GM21825 (cell line): ENCODE measurements at regions not wholly inside any gene's neighbourhood (a gene's known extent, or its start where the extent isn't known, plus 50 kb on each side); places are given as distances from the start of the nearest gene placed in this dataset.
"Not testable (repeated sequence)": the region's sequence is repeated elsewhere in the genome, so short reads cannot be mapped to it uniquely, and the experiment has no call there.

Source experiments
- ATAC-seq: cut with Tn5 transposase; IDR thresholded peaks from one replicate; pipeline ENCODE4 v1.9.1; 2021; ENCODE audit warnings: mild to moderate bottlenecking, moderate library complexity; ENCODE audit not compliant: unreplicated experiment

DNA sequence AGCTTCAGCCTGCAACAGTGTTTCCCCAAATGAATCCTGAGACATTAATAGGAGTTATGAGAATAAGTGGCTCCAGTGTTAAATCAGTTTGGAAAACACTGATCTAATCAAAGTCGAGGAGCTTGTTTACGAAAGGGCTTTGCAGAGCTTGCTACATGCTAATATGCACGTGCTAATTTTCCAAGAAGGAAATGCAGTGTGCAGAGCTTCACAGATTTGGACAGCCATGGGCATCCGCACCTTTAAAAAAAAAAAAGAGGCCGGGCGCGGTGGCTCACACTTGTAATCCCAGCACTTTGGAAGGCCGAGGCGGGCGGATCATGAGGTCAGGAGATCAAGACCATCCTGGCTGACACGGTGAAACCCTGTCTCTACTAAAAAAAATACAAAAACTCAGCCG, 79.7 kb upstream of the LMO2 start:
- ATAC-seq, result not testable (repeated sequence)

DNA sequence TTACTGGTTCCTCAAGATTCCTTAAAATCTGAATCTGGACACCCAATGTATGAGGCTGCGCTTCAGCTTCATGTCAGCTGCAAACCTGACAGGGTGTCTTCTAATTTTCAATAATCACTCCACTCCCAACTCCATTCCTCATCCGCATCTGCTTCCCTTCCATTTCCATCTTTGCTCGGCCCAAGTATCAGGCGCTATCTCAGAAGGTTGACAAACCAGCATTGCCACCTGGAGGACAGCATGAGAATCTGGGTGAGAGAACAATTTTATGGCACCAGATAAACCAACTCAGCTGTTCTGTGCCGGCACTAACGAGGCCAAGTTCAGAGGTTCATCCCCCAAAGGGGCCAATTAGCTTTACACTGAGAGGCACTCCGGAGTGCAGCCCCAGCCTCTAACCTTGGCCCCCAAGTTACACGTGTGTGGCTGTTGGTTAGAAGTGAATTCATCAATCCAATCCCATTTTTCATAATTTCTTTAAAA, 79.1 kb upstream of the LMO2 start:
- no peak for ATAC-seq

DNA sequence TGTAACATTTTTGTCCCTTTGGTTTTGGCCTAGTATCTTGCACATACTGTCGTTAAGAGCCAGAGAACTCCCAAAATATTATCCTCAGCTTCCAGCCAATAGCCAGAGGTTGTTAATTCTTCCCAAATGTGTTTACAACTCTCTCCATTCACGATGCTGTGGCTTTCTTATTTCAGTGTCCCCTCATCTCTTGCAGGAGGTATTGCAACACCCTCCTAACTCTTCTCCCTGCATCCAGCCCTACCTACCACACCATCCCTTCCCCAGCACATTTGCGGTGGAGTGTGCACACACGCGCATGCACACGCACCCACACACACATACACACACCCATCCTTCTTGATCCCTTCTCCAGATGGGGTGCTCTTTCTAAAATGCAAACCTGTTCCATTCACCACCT, 75.6 kb upstream of the LMO2 start:
- ATAC-seq, result no peak

DNA sequence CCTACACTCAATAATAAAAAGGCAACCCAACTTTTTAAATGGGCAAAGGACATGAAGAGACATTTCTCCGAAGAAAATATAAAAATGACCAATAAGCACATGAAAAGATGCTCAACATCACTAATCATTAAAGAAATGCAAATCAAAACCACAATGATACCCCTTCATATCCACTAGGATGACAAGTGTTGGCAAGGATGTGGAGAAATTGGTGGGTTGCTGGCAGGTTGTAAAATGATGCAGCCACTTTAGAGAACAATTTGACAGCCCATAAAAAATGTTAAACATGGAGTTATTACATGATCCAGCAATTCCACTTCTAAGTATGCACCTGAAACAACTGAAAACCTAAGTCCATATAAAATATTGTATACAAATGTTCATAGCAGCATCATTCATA, 73.2 kb upstream of the LMO2 start:
- ATAC-seq, result no peak

DNA sequence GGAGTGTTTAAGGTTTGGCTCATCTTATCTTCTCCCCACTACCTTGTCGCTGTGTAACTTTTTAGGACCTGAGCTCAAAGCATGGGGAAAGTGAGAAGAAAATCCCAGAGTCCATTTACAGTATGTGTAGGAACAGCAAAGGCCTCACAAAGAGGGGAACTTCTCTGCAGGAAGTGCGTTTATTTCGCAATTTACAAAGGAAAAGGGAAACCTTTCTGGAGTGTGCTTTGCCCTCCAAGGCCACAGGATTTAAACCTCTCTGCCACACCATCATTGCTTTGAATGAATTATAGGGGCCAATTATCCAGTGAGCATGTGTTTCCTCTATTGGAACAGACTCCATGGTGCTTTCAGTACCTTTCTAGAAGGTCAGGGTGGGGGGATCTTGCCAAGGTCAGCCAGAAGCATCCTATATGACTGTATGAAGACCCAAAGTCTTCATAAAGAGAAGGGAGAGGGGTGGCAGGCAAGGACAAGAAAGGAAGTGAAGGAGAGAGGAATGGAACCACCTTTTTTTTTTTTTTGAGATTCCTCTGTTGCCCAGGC, 68.1 kb upstream of the LMO2 start:
- no peak for ATAC-seq

DNA sequence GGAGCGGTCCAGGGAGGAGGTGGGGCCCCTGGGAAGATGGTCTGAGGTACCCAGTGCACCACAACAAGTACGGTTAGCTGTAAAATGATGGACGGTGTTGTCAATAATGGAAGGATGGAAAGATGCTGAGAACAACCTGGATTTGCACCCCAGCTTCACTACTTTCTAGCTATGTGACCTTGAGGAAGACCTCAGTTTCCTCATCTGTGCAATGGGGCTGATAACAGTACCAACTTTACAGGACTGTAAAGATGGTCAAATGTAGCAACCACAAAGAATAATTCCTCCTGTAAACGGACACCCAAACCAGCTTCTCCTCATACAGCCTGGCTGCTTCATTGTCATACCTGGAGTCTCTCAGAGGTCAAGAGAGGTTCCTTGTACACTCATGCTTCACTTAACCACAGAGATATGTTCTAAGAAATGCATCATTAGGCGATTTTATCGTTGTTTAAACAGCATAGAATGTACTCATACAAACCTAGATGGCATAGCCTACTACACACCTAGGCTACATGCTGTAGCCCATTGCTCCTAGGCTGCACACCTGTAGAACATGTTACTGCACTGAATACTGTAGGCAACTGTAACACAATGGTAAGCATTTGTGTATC, 65.5 kb upstream of the LMO2 start:
- no peak for ATAC-seq

DNA sequence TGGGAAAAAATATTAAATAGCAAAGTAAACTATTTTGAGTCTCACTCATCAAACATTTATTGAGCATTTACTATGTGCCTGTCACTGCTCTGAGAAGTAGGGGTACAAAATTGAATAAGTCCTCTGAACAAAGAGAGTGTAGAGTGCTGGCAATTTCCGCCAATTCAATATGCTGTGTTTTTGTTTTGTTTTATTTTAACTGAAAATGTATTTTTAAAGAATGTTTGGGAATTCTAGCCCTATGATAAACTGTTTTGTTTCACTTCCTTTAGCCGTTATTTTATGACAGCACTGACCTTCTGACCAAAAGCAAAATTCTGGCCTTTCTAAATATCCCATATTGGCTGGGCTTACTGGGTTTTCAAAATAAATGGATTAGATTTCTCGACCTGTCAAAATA, 64.7 kb upstream of the LMO2 start:
- no peak for ATAC-seq

DNA sequence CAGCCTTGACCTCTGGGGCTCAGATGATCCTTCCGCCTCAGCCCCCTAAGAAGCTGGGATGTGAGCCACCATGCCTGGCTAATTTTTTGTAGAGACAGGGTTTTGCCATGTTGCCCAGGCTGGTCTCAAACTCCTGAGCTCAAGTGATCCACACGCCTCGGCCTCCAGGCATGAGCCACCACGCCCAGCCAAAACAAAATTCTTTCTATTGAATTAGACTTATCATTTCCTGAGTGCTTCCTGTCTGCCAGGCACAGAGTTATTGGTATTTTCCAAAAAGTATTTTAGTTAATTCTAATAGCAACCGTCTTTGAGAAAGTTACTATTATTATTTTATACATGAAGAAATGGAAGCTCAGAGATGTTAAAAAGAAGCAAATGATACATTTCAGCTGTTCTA, 61.4 kb upstream of the LMO2 start:
- no peak for ATAC-seq

DNA sequence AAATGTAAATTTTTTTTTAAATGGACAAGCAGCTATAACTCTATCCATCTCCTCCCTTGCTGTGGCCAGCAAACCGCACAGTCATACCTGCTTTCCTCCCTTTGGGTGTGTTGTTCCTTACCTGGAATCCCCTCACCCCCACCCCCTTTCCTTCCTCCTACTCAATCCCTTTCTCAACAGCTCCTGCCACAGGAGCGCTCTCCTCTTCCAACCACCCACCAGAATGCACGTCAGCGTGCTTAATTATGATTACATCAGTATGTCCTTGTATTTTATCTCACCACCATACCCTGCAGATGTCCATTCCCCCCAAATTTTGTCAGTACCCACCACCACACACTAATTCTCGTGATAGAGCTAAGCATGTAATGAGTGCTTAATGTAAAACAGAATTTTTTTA, 60.9 kb upstream of the LMO2 start:
- ATAC-seq, result no peak

DNA sequence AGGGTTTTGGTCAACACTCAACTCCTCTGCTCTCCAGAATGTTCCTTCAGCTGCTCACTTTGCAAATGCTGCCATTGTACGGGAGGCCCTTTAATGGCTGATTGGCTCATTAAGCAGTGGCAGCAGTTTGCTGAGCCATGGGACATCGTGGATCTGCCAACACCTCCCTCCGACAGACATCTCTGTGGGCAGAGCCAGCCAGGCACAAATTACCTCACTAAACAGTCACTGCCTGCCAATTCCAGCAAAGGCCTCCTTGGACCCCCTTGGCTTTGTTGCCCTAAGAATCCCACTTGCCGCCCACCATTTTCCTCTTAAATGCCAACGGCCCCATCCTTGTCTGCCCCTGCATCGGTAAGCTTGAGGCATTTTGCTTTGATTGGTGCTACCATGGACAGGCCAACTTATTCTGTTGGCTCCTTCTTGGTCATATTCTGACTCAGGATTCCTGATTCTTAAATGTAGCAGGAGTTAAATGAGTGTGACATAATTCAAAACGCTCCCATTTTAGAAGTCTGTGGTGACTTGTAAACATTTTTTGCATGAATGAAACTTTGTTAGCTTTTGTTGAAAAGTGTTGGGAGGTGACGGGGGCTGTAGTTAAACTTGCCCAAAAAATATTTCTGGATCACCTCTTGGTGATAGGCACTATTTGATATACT, 57.5 kb upstream of the LMO2 start:
- no peak for ATAC-seq

DNA sequence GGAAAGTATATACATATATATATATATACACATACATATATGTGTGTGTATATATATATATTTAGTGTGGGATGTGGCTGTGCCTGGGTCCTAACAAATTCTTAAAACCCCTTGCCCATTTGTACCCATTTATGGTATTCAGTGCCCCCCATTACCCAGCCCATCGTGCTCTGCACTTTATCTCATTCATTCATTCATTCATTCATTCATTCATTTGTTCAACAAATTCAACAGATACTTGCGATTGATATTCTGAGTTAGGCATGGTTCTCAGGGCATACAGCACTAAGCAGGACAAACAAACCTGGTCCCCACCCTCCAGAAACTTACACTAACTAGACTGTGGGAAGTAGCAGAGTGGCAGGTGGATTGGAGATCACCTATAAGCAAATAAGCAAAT, 56.6 kb upstream of the LMO2 start:
- no peak for ATAC-seq

DNA sequence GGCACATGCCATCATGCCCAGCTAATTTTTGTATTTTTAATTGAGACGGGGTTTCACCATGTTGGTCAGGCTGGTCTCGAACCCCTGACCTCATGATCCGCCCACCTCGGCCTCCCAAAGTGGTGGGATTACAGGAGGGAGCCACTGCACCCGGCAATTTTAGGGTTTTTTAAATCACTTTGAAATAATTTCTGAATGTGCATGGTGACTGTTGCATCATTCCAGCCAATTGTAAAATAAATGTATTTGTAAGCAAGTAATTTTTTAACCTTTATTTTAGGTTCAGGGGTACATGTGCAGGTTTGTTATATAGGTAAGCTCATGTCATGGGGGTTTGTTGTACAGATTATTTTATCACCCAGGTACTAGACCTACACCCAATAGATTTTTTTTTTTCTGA, 56.0 kb upstream of the LMO2 start:
- not testable (repeated sequence) for ATAC-seq

DNA sequence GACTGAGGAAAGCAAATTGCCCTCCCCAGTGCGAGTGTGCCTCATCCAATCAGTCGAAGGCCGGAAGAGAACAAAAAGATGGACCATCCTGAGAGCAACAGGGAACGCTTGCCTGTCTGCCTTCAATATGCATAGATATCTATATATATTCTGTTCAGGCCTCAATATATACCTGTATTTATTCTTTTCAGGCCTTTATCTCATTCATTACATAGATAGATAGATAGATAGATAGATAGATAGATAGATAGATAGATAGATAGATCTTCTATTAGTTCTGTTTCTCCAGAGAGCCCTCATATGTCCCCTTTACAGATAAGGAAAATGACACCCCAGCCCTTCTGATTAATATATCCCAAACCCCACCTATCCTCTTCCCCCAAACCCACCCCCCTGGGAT, 55.1 kb upstream of the LMO2 start:
- ATAC-seq, result no peak

DNA sequence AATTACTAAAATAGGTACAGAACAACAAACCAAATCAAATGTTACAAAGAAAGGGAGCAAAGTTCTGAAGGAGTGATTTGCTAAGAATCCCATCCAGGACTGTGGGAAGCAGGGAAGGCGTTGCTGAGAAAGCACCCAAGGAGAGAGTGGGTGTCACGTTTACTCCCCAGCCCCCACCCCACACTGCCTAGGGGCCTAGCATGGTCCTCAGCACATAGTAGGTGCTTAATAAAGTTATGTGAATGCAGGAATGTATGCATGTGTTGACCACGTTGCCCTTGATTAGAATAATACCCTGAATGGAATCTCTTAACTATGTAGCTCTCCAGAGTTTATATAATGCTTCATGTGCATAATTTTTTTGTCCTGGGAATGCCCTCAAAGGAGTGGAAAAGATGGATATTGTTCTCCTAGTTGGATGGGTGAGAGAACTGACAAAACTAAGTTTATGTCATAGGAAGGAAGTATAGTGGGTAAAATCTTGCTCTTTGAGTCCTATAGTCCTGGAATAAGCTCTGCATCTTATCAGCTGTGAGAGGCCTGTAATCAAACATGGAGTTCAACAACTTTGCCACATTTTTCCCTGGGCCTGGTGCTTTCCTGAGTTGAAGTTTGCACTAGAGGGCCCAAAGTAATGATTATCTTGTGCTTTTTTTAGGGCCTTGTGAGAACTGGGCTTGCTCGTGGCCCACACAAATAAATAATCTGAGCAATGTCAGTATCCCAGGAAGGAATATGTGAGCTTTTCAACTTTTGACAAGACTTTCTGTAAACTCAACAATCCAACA, 53.8 kb upstream of the LMO2 start:
- ATAC-seq, result no peak

DNA sequence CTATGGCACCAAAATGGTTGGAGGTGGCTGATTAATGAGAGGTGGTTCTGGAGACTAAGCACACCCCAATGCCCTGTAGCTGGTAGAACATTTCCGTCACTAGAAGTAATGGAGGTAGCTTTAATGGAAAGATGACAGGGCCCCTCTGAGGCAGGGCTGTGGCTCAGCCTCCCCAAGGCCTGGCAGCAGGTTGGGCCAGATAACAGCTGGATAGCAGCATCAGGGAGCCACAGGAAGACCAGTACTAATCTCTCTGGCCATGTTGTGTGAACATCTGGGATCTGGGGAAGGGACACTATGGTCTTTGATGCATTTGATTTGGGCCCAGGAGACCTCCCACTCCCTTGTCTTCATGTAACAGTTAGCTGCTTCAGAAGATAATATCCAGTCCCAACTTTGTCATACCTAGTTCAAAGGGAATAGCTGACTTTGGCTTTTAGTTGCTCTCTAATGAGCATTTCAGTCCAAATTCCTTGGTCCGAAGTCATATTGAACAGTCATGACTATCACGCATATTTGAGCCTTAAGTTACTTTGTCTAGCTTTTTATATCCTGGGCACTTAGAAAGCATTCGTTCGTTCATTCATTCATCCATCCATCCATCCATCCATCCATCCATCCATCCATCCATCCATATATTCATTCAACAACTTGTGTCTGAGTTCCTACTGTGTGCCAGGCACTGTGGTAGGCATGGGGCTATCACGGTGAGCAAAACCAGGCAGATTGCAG, 53.0 kb upstream of the LMO2 start:
- no peak for ATAC-seq

DNA sequence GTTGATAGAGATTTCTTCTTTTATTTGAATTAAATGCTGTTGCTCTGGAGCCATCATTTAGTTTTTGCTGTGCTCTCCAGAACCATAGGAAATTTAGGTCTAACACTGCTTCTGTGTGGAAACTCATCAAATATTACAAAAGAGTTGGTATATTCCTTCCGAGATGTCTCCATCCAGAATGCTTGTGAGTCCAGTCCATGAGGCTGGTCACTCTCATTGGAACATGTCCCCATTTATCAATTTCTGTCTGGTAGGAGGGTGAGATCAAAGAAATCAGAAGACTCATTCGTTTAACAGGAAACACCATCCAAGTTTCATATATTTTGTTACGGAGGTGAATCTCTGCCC, 52.4 kb upstream of the LMO2 start:
- ATAC-seq, result no peak

DNA sequence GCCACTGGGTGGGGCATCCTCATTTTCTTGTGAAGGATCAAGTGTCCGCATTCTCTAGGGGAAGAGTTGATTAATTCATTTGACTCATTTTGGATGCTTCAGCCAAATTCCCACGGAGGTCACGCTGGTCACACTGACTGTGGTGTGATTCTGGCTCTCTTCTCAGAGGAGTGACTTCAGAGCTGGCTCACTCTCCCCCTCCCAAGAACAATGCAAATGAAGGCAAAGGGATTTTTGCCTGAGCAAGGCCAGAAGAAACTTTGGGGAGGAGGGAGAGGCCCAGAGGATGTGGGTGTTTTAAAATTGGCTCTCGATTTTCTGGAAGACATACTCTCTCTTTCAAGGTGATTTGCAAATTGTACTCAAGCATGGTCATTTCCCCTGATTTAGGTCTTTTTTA, 51.1 kb upstream of the LMO2 start:
- peak; percentile 76 for ATAC-seq

DNA sequence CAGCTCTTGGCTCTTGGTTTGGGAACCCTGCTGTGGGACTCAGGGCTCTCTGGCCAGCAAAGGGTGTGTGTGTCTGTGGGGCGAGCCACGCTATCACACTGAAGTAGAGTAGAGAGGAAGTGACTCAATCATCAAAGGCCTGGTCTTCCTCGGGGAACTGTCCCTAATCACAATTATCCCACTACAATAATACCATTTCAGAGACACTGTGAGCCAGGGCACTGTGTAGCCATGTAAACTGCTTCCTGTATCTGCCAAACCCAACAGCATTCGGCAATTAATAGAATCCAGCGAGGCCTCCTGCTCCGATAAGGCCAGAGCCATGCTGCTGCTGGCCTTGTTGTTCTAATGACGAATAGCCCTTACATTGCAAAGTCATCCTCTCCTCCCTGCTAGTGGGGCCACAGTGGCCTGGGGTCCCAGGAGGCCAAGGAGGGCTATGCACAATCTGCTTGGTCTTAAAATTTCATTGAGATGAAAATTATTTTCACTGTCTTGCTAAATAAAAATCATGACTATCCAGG, 49.8 kb upstream of the LMO2 start:
- no peak for ATAC-seq
